ENCODE measurements at regions not wholly inside any gene's neighbourhood (a gene's known extent, or its start where the extent isn't known, plus 50 kb on each side); places are given as distances from the start of the nearest gene placed in this dataset.

GRCh38 chr9:84054341-84055010, 73.9 kb downstream of the RMI1 start:
- Mint-ChIP-seq H3K36me3 (ENCODE audit: insufficient read depth, unreplicated experiment) (no peaks in the 10 kb centered on the region), H3K4me3 (ENCODE audit: unreplicated experiment) (no peak overlapping the region), H3K9me3 (ENCODE audit: unreplicated experiment) (no peaks in the 10 kb centered on the region), H3K27ac (ENCODE audit: low read depth, unreplicated experiment) (no peak overlapping the region), H3K4me1 (ENCODE audit: insufficient read depth, unreplicated experiment) (no peaks in the 10 kb centered on the region), H3K27me3 (ENCODE audit: insufficient read depth, unreplicated experiment) (no peaks in the 10 kb centered on the region)
- BruUV-seq (replicated peaks), result no TSS peak
- intact Hi-C loops (cut with micrococcal nuclease), result no loop called here
- ChIA-PET POLR2A (no interaction called here), CTCF (interaction anchor here (0.6 kb wide), 1 partner anchor 111 kb away, joined by 4 read pairs; no protein-coding TSS in a partner anchor)
- DNase-seq (ENCODE audit: unreplicated experiment), result no peak
- TF ChIP-seq CTCF (IDR thresholded peaks at IDR 0.05; ENCODE audit: unreplicated experiment), result no peak

GRCh38 chr9:84057662-84058061, 77.1 kb downstream of the RMI1 start:
- intact Hi-C loops (cut with micrococcal nuclease), result no loop called here
- H3K27ac Mint-ChIP-seq (ENCODE audit: low read depth, unreplicated experiment), result no peak overlapping the region
- ChIA-PET CTCF (interaction anchor here (0.6 to 1.7 kb wide), 4 partner anchors 51 to 240 kb away, joined by 3 to 7 read pairs (median 4); partner anchors contain the start of gene GKAP1), POLR2A (interaction anchor here (0.6 to 0.7 kb wide), 2 partner anchors 80 to 122 kb away, joined by 3 to 5 read pairs; no protein-coding TSS in a partner anchor)
- H3K4me3 Mint-ChIP-seq (ENCODE audit: unreplicated experiment), result no peak overlapping the region
- TF ChIP-seq CTCF (IDR thresholded peaks at IDR 0.05; ENCODE audit: unreplicated experiment), result no peak
- no peaks in the 10 kb centered on the region for H3K4me1 Mint-ChIP-seq (ENCODE audit: insufficient read depth, unreplicated experiment)
- H3K9me3 Mint-ChIP-seq (ENCODE audit: unreplicated experiment), result no peaks in the 10 kb centered on the region
- H3K27me3 Mint-ChIP-seq (ENCODE audit: insufficient read depth, unreplicated experiment), result no peaks in the 10 kb centered on the region
- DNase-seq (ENCODE audit: unreplicated experiment), result no peak
- H3K36me3 Mint-ChIP-seq (ENCODE audit: insufficient read depth, unreplicated experiment), result no peaks in the 10 kb centered on the region
- no TSS peak for BruUV-seq (replicated peaks)

GRCh38 chr9:84059936-84060335, 79.3 kb downstream of the RMI1 start:
- no TSS peak for BruUV-seq (replicated peaks)
- Mint-ChIP-seq H3K4me3 (ENCODE audit: unreplicated experiment) (no peak overlapping the region), H3K9me3 (ENCODE audit: unreplicated experiment) (no peaks in the 10 kb centered on the region), H3K27ac (ENCODE audit: low read depth, unreplicated experiment) (no peak overlapping the region), H3K27me3 (ENCODE audit: insufficient read depth, unreplicated experiment) (no peaks in the 10 kb centered on the region), H3K36me3 (ENCODE audit: insufficient read depth, unreplicated experiment) (no peaks in the 10 kb centered on the region), H3K4me1 (ENCODE audit: insufficient read depth, unreplicated experiment) (no peaks in the 10 kb centered on the region)
- POLR2A ChIA-PET, result interaction anchor here (0.6 kb wide), 1 partner anchor 49 kb away, joined by 3 read pairs; no protein-coding TSS in a partner anchor
- intact Hi-C loops (cut with micrococcal nuclease), result no loop called here
- DNase-seq (ENCODE audit: unreplicated experiment), result no peak
- no peak for TF ChIP-seq CTCF (IDR thresholded peaks at IDR 0.05; ENCODE audit: unreplicated experiment)
- CTCF ChIA-PET, result no interaction called here

- POLR2A ChIA-PET, result interaction anchor here (0.6 kb wide), 1 partner anchor 15 kb away, joined by 3 read pairs; no protein-coding TSS in a partner anchor
- Mint-ChIP-seq H3K27me3 (ENCODE audit: insufficient read depth, unreplicated experiment) (no peaks in the 10 kb centered on the region), H3K4me3 (ENCODE audit: unreplicated experiment) (no peak overlapping the region), H3K4me1 (ENCODE audit: insufficient read depth, unreplicated experiment) (no peaks in the 10 kb centered on the region), H3K36me3 (ENCODE audit: insufficient read depth, unreplicated experiment) (no peaks in the 10 kb centered on the region), H3K27ac (ENCODE audit: low read depth, unreplicated experiment) (no peak overlapping the region), H3K9me3 (ENCODE audit: unreplicated experiment) (no peaks in the 10 kb centered on the region)
- no peak for TF ChIP-seq CTCF (IDR thresholded peaks at IDR 0.05; ENCODE audit: unreplicated experiment)
- DNase-seq (ENCODE audit: unreplicated experiment), result no peak
- intact Hi-C loops (cut with micrococcal nuclease), result no loop called here
- BruUV-seq (replicated peaks), result no TSS peak
- CTCF ChIA-PET, result interaction anchor here (0.6 kb wide), 1 partner anchor 90 kb away, joined by 4 read pairs; no protein-coding TSS in a partner anchor
Observed at GRCh38 chr9:84061613-84062193, 81.1 kb downstream of the RMI1 start.

Measured in MCF 10A (cell line).